HFFc6 (cell line): ENCODE measurements at regions not wholly inside any gene's neighbourhood (a gene's known extent, or its start where the extent isn't known, plus 50 kb on each side); places are given as distances from the start of the nearest gene placed in this dataset.

Experiments
- DNase-seq: peaks from one replicate; pipeline ENCODE4 v3.0.0-alpha.2; 2018
- H3K27ac Mint-ChIP-seq: 2 replicates; pipeline ENCODE4 v1.8.0; 2020; ENCODE audit warnings: mild to moderate bottlenecking, mixed read lengths
- H3K27me3 Mint-ChIP-seq: 2 replicates; pipeline ENCODE4 v1.8.0; 2021; ENCODE audit warnings: mild to moderate bottlenecking, moderate library complexity, mixed read lengths; ENCODE audit not compliant: insufficient read depth
- H3K36me3 Mint-ChIP-seq: 2 replicates; pipeline ENCODE4 v1.8.0; 2021; ENCODE audit warnings: low read depth, mixed read lengths
- H3K4me1 Mint-ChIP-seq: 2 replicates; pipeline ENCODE4 v1.8.0; 2020; ENCODE audit warnings: low read depth, mixed read lengths
- H3K4me3 Mint-ChIP-seq: 2 replicates; pipeline ENCODE4 v1.8.0; 2020; ENCODE audit warnings: mild to moderate bottlenecking, moderate library complexity, mixed read lengths
- H3K9me3 Mint-ChIP-seq: 2 replicates; pipeline ENCODE4 v1.8.0; 2020; ENCODE audit warnings: mild to moderate bottlenecking, mixed read lengths
- CTCF ChIP-seq: fragments of 200-600 bp; sonication (generic); IDR thresholded peaks from 2 replicates; pipeline ENCODE4 v1.5.0; 2021; ENCODE audit warnings: antibody characterized with exemption, mild to moderate bottlenecking

- DNase-seq = peak; percentile 31
- no peak overlapping the region for H3K27ac Mint-ChIP-seq
- peak overlapping the region; percentile 6; the same call in 1 of the 2 replicates for H3K4me3 Mint-ChIP-seq
- H3K4me1 Mint-ChIP-seq = peaks cover 47% of the 10 kb centered on the region
- no peaks in the 10 kb centered on the region for H3K9me3 Mint-ChIP-seq
- H3K27me3 Mint-ChIP-seq = peaks cover 5% of the 10 kb centered on the region; the same call in 1 of the 2 replicates
- no peak for TF ChIP-seq CTCF
- H3K36me3 Mint-ChIP-seq = no peaks in the 10 kb centered on the region
These were observed 89.3 kb upstream of the ALDH1A1 start for GRCh38 chr9:73042155-73042554.

GRCh38 chr9:73039271-73040263 lies 86.7 kb upstream of the ALDH1A1 start:
- peak; percentile 6 for DNase-seq
- no peaks in the 10 kb centered on the region for H3K9me3 Mint-ChIP-seq
- H3K27me3 Mint-ChIP-seq = peaks cover 5% of the 10 kb centered on the region; the same call in 1 of the 2 replicates
- H3K4me3 Mint-ChIP-seq = no peak overlapping the region
- H3K4me1 Mint-ChIP-seq = peaks cover 40% of the 10 kb centered on the region
- no peak for TF ChIP-seq CTCF
- no peaks in the 10 kb centered on the region for H3K36me3 Mint-ChIP-seq
- no peak overlapping the region for H3K27ac Mint-ChIP-seq

GRCh38 chr9:73038613-73039012 lies 85.8 kb upstream of the ALDH1A1 start:
- H3K36me3 Mint-ChIP-seq = no peaks in the 10 kb centered on the region
- H3K27me3 Mint-ChIP-seq = peaks cover 5% of the 10 kb centered on the region; the same call in 1 of the 2 replicates
- H3K4me3 Mint-ChIP-seq = peak overlapping the region; percentile 71
- peaks cover 40% of the 10 kb centered on the region for H3K4me1 Mint-ChIP-seq
- peak overlapping the region; percentile 72 for H3K27ac Mint-ChIP-seq
- no peak for TF ChIP-seq CTCF
- no peaks in the 10 kb centered on the region for H3K9me3 Mint-ChIP-seq
- peak; percentile 9 for DNase-seq

GRCh38 chr9:73038089-73038509 lies 85.2 kb upstream of the ALDH1A1 start:
- no peaks in the 10 kb centered on the region for H3K36me3 Mint-ChIP-seq
- peaks cover 40% of the 10 kb centered on the region for H3K4me1 Mint-ChIP-seq
- peak overlapping the region; percentile 72; the same call in 1 of the 2 replicates for H3K27ac Mint-ChIP-seq
- TF ChIP-seq CTCF = no peak
- no peaks in the 10 kb centered on the region for H3K9me3 Mint-ChIP-seq
- no peak for DNase-seq
- peaks cover 5% of the 10 kb centered on the region; the same call in 1 of the 2 replicates for H3K27me3 Mint-ChIP-seq
- peak overlapping the region; percentile 71 for H3K4me3 Mint-ChIP-seq

- no peak for DNase-seq
- no peaks in the 10 kb centered on the region for H3K36me3 Mint-ChIP-seq
- peaks cover 38% of the 10 kb centered on the region for H3K4me1 Mint-ChIP-seq
- no peak overlapping the region for H3K27ac Mint-ChIP-seq
- H3K9me3 Mint-ChIP-seq = no peaks in the 10 kb centered on the region
- peak overlapping the region; percentile 71; the same call in 1 of the 2 replicates for H3K4me3 Mint-ChIP-seq
- no peak for TF ChIP-seq CTCF
- peaks cover 5% of the 10 kb centered on the region; the same call in 1 of the 2 replicates for H3K27me3 Mint-ChIP-seq
These were observed 84.8 kb upstream of the ALDH1A1 start for GRCh38 chr9:73037613-73038012.
